A673 (cell line): ENCODE measurements at regions not wholly inside any gene's neighbourhood (a gene's known extent, or its start where the extent isn't known, plus 50 kb on each side); places are given as distances from the start of the nearest gene placed in this dataset.
"Not testable (repeated sequence)": the region's sequence is repeated elsewhere in the genome, so short reads cannot be mapped to it uniquely, and the experiment has no call there.

Experiments
- BruUV-seq: library from RNA; stranded (reverse); fragments of 400-500 nt; replicated peaks from 2 replicates; lab custom pipeline; 2021; lab: Mats Ljungman, UMichigan
- CTCF ChIA-PET: fragments of 300-600 bp; sonication (Branson Sonifier 250); formaldehyde crosslinking; loops from one replicate; lab custom pipeline; 2022; ENCODE audit warnings: antibody characterized with exemption; lab: Charles Lee
- POLR2A ChIA-PET: fragments of 300-600 bp; sonication (Branson Sonifier 250); formaldehyde crosslinking; loops from one replicate; lab custom pipeline; 2022; ENCODE audit warnings: antibody characterized with exemption; ENCODE audit not compliant: low non-redundant PET; lab: Charles Lee
- DNase-seq: peaks from one replicate; pipeline ENCODE4 v3.0.0-alpha.2; 2015; ENCODE audit warnings: low spot score
- H3K27ac ChIP-seq: fragments of 200-600 bp; sonication (generic); 2 replicates; pipeline ENCODE4 v1.5.1; 2016; ENCODE audit warnings: mixed run types, low read depth, mild to moderate bottlenecking, mixed read lengths, antibody characterized with exemption, low read length; ENCODE audit not compliant: poor library complexity, severe bottlenecking
- H3K27me3 ChIP-seq: fragments of 200-600 bp; sonication (generic); replicated peaks from 2 replicates; pipeline ENCODE4 v1.6.1; 2017; ENCODE audit warnings: mixed run types, low read depth, mild to moderate bottlenecking, mixed read lengths, antibody characterized with exemption, low read length; ENCODE audit not compliant: insufficient read depth, poor library complexity
- H3K36me3 ChIP-seq: fragments of 200-600 bp; sonication (generic); 2 replicates; pipeline ENCODE4 v1.6.1; 2016; ENCODE audit warnings: mixed run types, mild to moderate bottlenecking, mixed read lengths, antibody characterized with exemption, low read length; ENCODE audit not compliant: insufficient read depth, poor library complexity, severe bottlenecking
- H3K4me1 ChIP-seq: fragments of 200-600 bp; sonication (generic); 2 replicates; pipeline ENCODE4 v1.6.1; 2017; ENCODE audit warnings: mixed run types, mild to moderate bottlenecking, mixed read lengths, antibody characterized with exemption, low read length; ENCODE audit not compliant: insufficient read depth, poor library complexity, severe bottlenecking
- H3K4me3 ChIP-seq: fragments of 200-600 bp; sonication (generic); 2 replicates; pipeline ENCODE4 v1.5.1; 2016; ENCODE audit warnings: low read depth, mixed run types, mild to moderate bottlenecking, mixed read lengths, low read length; ENCODE audit not compliant: poor library complexity, severe bottlenecking
- H3K9me3 ChIP-seq: fragments of 200-600 bp; sonication (generic); 2 replicates; pipeline ENCODE4 v1.6.1; 2016; ENCODE audit warnings: mixed run types, low read depth, mild to moderate bottlenecking, mixed read lengths, antibody characterized with exemption, low read length; ENCODE audit not compliant: poor library complexity, severe bottlenecking
- EZH2 ChIP-seq: fragments of 200-600 bp; sonication (generic); IDR thresholded peaks from 2 replicates; pipeline ENCODE4 v1.6.1; 2017; ENCODE audit warnings: borderline replicate concordance, low read depth, mild to moderate bottlenecking, mixed read lengths, antibody characterized with exemption, low read length; ENCODE audit not compliant: poor library complexity, severe bottlenecking
- intact Hi-C: fragments of 100-400 bp; cut with micrococcal nuclease; formaldehyde crosslinking; loops from one replicate; pipeline ENCODE4 v1.10.0; 2022; ENCODE audit not compliant: unreplicated experiment
- TF ChIP-seq, protein P1 (sequence below): fragments of 300-800, 200-600 bp; sonication (generic); conservative IDR thresholded peaks from 2 replicates; pipeline ENCODE4 v1.5.1; 2017; ENCODE audit warnings: low read depth, mild to moderate bottlenecking, antibody characterized with exemption, low read length, moderate library complexity, mixed read lengths

DNA sequence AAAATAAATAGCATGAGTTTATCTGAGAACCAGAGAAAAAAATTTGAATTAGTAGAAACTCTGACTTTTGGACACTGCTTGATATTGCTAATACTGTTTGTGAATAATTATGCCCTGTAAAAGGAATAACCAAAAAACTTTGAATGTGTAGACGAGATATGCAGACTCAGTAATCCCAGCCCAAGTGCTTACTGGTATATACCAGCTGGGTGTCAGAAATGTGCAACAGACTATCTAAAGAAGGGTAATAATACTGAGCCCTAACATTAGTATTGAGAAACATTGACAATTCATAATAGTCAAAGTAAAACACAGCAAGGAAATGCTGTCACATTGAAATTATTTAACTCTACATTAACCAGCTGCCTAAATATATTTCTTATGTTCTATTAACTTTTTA, 60.5 kb upstream of the ZC3H15 start:
- H3K9me3 ChIP-seq = no peaks in the 10 kb centered on the region
- no peak for TF ChIP-seq EZH2
- TF ChIP-seq, protein P1, sequence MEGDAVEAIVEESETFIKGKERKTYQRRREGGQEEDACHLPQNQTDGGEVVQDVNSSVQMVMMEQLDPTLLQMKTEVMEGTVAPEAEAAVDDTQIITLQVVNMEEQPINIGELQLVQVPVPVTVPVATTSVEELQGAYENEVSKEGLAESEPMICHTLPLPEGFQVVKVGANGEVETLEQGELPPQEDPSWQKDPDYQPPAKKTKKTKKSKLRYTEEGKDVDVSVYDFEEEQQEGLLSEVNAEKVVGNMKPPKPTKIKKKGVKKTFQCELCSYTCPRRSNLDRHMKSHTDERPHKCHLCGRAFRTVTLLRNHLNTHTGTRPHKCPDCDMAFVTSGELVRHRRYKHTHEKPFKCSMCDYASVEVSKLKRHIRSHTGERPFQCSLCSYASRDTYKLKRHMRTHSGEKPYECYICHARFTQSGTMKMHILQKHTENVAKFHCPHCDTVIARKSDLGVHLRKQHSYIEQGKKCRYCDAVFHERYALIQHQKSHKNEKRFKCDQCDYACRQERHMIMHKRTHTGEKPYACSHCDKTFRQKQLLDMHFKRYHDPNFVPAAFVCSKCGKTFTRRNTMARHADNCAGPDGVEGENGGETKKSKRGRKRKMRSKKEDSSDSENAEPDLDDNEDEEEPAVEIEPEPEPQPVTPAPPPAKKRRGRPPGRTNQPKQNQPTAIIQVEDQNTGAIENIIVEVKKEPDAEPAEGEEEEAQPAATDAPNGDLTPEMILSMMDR = no peak
- no peaks in the 10 kb centered on the region for H3K4me1 ChIP-seq
- H3K27ac ChIP-seq = no peak overlapping the region
- no peaks in the 10 kb centered on the region for H3K27me3 ChIP-seq
- no TSS peak for BruUV-seq
- intact Hi-C loops = no loop called here
- H3K4me3 ChIP-seq = no peak overlapping the region
- ChIA-PET POLR2A (no interaction called here), CTCF (no interaction called here)
- H3K36me3 ChIP-seq = no peaks in the 10 kb centered on the region
- DNase-seq = no peak

DNA sequence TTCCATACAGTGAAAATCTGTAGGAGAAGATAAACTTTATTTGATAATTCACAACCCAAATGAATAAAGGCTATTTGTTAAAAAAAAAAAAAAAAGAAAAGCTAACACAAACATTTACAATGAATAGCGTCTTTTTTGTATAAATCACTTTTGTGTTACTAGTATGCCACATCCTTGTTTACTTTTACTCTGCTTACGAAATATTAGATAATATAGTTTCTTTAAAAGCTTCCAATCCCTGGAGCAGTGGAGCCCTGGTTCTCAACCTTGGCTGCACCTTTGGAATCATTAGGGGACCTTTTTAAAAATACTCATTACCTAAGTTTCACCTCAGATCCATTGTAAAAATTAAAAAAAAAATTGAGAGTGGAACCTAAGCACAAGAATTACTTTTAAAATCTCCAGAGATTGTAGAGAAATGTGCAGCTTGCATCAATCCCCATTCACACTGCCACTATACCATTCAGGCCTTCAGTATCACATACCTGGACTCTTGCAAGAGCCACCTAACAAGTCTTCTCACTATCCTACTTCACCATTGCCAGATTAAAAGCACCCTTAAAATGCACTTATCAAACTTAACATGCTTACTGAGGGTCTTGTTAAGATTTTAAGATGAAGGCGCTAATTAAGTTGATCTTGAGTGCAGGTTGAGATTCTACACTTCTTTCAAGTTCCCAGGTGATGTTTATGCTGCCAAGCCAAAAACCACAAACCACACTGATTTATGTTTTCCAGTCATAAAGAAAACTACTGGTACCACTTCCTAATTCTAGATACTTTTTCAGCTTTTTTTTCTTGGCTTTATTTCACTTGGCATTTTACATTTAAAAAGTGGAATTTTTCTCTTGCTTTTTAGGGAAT, 59.7 kb upstream of the ZC3H15 start:
- ChIA-PET CTCF (no interaction called here), POLR2A (no interaction called here)
- Histone ChIP-seq H3K27me3 (no peaks in the 10 kb centered on the region), H3K27ac (no peak overlapping the region), H3K4me3 (no peak overlapping the region), H3K9me3 (no peaks in the 10 kb centered on the region), H3K36me3 (no peaks in the 10 kb centered on the region), H3K4me1 (no peaks in the 10 kb centered on the region)
- no TSS peak for BruUV-seq
- TF ChIP-seq, protein P1 = no peak
- TF ChIP-seq EZH2 = no peak
- no peak for DNase-seq
- intact Hi-C loops = no loop called here

DNA sequence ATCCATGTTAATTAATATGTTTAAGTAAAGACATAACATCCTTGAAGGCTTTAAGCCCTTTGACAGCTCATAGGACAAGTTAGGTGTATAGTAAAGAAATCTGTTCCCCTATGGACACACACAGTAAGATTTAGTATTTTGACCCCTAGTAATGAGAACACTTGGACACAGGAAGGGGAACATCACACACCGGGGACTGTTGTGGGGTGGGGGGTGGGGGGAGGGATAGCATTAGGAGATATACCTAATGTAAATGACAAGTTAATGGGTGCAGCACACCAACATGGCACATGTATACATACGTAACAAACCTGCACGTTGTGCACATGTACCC, 59.1 kb upstream of the ZC3H15 start:
- H3K27ac ChIP-seq, H3K9me3 ChIP-seq, H3K4me3 ChIP-seq, H3K27me3 ChIP-seq, POLR2A ChIA-PET, DNase-seq, intact Hi-C loops, CTCF ChIA-PET, H3K36me3 ChIP-seq, BruUV-seq, H3K4me1 ChIP-seq: not testable (repeated sequence)

DNA sequence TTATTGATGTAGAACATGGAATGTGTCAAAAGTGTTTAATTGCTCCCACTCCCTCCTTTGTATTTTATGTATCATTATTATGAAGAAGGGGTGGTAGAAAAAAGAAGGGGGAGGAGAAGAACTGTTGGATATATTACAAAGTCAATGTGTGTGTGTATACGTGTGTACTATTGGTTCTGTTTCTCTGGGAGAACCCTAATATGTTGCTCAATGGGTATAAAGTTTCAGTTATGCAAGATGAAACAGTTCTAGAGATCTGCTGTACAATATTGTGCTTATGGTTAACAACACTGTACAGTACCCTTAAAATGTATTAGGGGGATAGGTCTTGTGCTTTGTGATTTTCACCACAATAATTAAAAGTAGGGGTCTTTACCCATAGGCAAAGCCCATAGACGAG, 58.1 kb upstream of the ZC3H15 start:
- POLR2A ChIA-PET = no interaction called here
- BruUV-seq = no TSS peak
- H3K27me3 ChIP-seq = no peaks in the 10 kb centered on the region
- H3K36me3 ChIP-seq = no peaks in the 10 kb centered on the region
- H3K4me1 ChIP-seq = no peaks in the 10 kb centered on the region
- CTCF ChIA-PET = no interaction called here
- no peak for TF ChIP-seq EZH2
- TF ChIP-seq, protein P1 = no peak
- no peak overlapping the region for H3K4me3 ChIP-seq
- H3K9me3 ChIP-seq = no peaks in the 10 kb centered on the region
- intact Hi-C loops = no loop called here
- no peak for DNase-seq
- no peak overlapping the region for H3K27ac ChIP-seq
